ENCODE measurements at regions not wholly inside any gene's neighbourhood (a gene's known extent, or its start where the extent isn't known, plus 50 kb on each side); places are given as distances from the start of the nearest gene placed in this dataset.

DNA sequence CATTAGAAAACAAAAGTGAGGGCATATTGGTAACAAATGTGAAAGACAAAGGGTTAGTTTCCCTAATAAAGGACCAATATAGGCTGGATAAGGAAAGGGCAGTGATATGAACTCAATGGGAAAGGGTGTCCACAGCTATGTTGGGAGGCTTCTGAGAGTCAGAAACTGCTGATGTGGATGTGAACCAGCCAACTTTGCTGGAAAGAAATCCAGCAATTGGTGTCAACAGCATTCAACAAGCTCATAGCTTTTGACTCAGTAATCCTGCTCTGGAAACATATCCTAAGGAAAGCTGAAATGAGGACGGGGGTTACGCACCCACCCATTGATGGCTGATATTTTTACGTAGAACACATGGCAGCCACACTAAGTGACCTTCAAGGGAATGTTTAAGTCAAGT lies 63.7 kb downstream of the ARL4C start:
- Histone ChIP-seq H3K36me3 (no peaks in the 10 kb centered on the region), H3K27me3 (no peaks in the 10 kb centered on the region), H3K4me1 (peaks cover 0 to 13% (median 0%) of the 10 kb centered on the region in 3 donors), H3K9me3 (no peaks in the 10 kb centered on the region), H3K4me3 (no peak overlapping the region), H3K27ac (no peak overlapping the region)
- WGBS, 2 donors (ENCODE audit: low coverage in 1 of 2) = 66 to 77% methylated on average over 3 of the region's 3 CpGs
- no peak for ATAC-seq
- no peak for TF ChIP-seq POLR2AphosphoS5 (IDR thresholded peaks at IDR 0.05)
- no peak for TF ChIP-seq POLR2A (IDR thresholded peaks at IDR 0.05)

DNA sequence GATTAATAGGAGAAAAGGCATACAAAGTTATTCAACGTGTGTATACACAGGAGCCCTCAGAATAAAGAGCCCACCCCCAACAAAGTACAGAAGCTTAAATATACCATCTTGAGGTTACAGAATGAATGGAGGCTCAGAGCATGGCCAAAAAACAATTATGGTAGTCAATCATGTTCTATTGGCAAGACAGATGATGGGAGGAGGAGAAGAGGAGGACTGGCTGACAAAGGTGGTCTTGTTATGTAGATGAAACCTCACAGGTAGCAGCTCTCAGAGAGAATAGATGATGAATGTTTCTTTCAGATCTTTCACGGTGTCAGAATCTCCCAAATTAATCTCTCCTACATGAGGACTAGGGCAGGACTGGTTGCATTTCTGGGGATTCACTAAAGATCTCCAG lies 66.0 kb downstream of the ARL4C start:
- H3K4me1 ChIP-seq = peaks cover 0 to 4% (median 0%) of the 10 kb centered on the region in 3 donors
- WGBS, 2 donors (ENCODE audit: low coverage in 1 of 2) = 54 to 55% methylated on average over 2 of the region's 2 CpGs
- H3K36me3 ChIP-seq = no peaks in the 10 kb centered on the region
- TF ChIP-seq POLR2AphosphoS5 (IDR thresholded peaks at IDR 0.05) = no peak
- TF ChIP-seq EP300 (IDR thresholded peaks at IDR 0.05) = no peak
- TF ChIP-seq POLR2A (IDR thresholded peaks at IDR 0.05) = no peak
- no peak for TF ChIP-seq CTCF (IDR thresholded peaks at IDR 0.05)
- no peaks in the 10 kb centered on the region for H3K9me3 ChIP-seq
- no peak for ATAC-seq
- no peaks in the 10 kb centered on the region for H3K27me3 ChIP-seq
- no peak overlapping the region for H3K27ac ChIP-seq
- H3K4me3 ChIP-seq = no peak overlapping the region

DNA sequence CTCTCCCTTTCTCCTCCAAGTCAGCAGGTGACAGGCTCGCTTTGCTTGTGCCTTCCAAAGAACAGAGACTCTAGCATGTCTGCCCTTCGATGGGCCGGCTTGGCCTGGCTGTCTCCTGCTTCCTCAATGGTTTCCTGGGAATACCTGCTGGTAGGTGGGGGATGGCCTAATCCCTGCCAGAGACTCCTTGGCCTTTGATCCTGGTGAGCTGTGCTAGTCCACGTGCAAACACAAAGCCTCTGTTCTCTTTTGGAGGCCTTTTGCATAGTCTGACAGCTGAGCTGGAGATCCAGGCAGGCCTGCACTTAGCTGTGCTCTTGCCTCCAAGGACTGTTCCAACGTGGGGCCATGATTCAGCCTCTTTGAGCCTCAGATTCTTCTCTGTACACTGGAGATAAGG lies 67.6 kb downstream of the ARL4C start:
- TF ChIP-seq CTCF (IDR thresholded peaks at IDR 0.05) (no peak), POLR2AphosphoS5 (IDR thresholded peaks at IDR 0.05) (no peak), EP300 (IDR thresholded peaks at IDR 0.05) (no peak), POLR2A (IDR thresholded peaks at IDR 0.05) (no peak)
- no peaks in the 10 kb centered on the region for H3K27me3 ChIP-seq
- no peak overlapping the region for H3K27ac ChIP-seq
- 100% methylated on average over 1 of the region's 5 CpGs; no CpG with 5 or more reads in 1 of the 2 donors for WGBS, 2 donors (ENCODE audit: low coverage in 1 of 2)
- H3K4me3 ChIP-seq = no peak overlapping the region
- no peaks in the 10 kb centered on the region for H3K9me3 ChIP-seq
- H3K4me1 ChIP-seq = peaks cover 0 to 9% (median 0%) of the 10 kb centered on the region in 3 donors
- no peak for ATAC-seq
- H3K36me3 ChIP-seq = no peaks in the 10 kb centered on the region

- no peak for TF ChIP-seq POLR2A (IDR thresholded peaks at IDR 0.05)
- TF ChIP-seq POLR2AphosphoS5 (IDR thresholded peaks at IDR 0.05) = no peak
- TF ChIP-seq CTCF (IDR thresholded peaks at IDR 0.05) = no peak
- no peak for TF ChIP-seq EP300 (IDR thresholded peaks at IDR 0.05)
- Histone ChIP-seq H3K9me3 (no peaks in the 10 kb centered on the region), H3K4me3 (no peak overlapping the region), H3K4me1 (peaks cover 0 to 9% (median 0%) of the 10 kb centered on the region in 3 donors), H3K27ac (no peak overlapping the region), H3K36me3 (no peaks in the 10 kb centered on the region), H3K27me3 (no peaks in the 10 kb centered on the region)
- ATAC-seq = no peak
- WGBS, 2 donors (ENCODE audit: low coverage in 1 of 2) = 44 to 51% methylated on average over 7 to 8 of the region's 15 CpGs
Measured at GRCh38 chr2:234427081-234428061, 69.5 kb downstream of the ARL4C start.

DNA sequence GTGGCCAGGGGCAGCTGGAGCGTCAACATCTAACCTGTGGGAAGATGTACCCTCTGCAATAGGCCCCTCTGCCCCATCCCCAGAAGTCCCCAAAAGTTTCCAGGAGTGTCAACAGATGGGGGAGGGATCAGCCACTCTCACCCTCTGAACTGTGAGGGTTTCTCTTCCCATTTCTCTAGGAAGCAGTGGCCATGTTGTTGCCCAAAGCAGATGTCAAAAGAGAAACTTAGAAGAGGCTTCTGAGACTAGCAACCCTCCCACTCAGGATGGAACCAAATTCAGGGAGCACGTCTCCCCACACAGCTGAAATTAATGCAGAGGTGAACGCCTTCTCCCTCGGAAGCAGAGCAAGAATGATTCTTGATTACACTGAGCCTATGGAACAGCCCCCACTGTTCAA lies 70.3 kb downstream of the ARL4C start:
- WGBS, 2 donors (ENCODE audit: low coverage in 1 of 2) = 64% methylated on average over 3 of the region's 4 CpGs; no CpG with 5 or more reads in 1 of the 2 donors

More for the DNA sequence above, 70.3 kb downstream of the ARL4C start:
- no peak overlapping the region for H3K27ac ChIP-seq
- H3K4me3 ChIP-seq = no peak overlapping the region
- H3K4me1 ChIP-seq = peaks cover 0 to 9% (median 0%) of the 10 kb centered on the region in 3 donors
- H3K36me3 ChIP-seq = no peaks in the 10 kb centered on the region
- H3K27me3 ChIP-seq = no peaks in the 10 kb centered on the region
- TF ChIP-seq CTCF (IDR thresholded peaks at IDR 0.05) = no peak
- ATAC-seq = no peak
- no peaks in the 10 kb centered on the region for H3K9me3 ChIP-seq

Data from gastroesophageal sphincter (tissue), 4 donors.